SK-MEL-5 (cell line): ENCODE measurements at regions not wholly inside any gene's neighbourhood (a gene's known extent, or its start where the extent isn't known, plus 50 kb on each side); places are given as distances from the start of the nearest gene placed in this dataset.

Experiments used
- DNase-seq: peaks from one replicate; pipeline ENCODE4 v3.0.0-alpha.2; 2016; ENCODE audit warnings: low read depth, low spot score
- in situ Hi-C: cut with HindIII; loops from 2 replicates; pipeline ENCODE4 v1.10.0; 2016; ENCODE audit warnings: low sequenced_read_pairs, high pct_unique_total_duplicates, low pct_unique_long_range_greater_than_20kb

DNA sequence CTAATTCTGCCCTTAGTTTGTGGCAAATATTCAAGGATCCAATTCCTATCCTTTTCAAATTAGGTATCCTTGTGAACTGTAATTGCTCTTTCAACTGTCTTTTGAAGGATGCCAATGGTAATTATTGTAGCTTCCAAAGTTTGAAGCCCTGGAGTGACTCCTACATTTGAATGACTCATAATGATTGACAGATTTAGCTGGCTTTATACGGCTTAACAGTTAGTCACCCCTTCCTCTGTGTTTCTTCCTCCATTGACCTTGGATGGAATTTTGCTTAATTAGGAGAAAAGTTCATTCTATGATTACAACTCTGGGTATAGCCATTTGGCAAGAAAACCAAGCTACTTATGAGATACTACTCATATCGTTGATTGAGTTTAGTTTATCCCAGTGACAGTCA lies 639.3 kb upstream of the KIRREL3 start:
- in situ Hi-C loops = no loop called here
- DNase-seq = no peak

DNA sequence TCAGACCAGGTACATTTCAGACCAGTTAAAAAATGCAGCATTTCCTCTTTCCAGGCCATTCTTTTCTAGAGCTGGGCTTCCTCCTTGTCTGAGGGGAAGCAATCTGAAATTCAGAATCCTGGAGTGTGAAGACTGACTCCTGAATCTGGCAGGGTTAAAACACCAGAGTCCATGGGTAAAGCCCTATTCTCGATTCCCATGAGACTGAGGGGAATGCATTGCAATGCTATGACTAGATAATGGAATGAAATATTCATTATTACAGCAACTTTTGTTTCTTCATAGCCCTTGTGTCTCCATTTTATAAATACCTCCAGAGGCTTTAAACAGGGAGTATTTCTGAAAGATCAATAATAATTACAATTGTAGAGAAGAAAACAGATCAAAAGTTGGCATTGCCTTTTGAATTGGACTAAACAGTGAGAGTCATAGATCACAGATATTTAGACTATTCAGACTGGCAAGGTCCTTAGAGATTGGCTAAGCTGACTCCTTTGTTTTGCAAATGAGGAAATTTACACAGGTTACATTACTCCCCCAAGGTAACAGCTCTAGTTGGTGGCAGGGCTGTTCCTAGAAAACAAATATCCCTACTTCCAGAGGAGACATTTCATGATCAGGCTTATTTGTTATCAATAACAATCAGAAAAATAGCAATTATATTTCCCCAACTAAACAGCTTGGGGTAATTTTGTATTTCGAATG lies 632.6 kb upstream of the KIRREL3 start:
- in situ Hi-C loops = no loop called here

DNA sequence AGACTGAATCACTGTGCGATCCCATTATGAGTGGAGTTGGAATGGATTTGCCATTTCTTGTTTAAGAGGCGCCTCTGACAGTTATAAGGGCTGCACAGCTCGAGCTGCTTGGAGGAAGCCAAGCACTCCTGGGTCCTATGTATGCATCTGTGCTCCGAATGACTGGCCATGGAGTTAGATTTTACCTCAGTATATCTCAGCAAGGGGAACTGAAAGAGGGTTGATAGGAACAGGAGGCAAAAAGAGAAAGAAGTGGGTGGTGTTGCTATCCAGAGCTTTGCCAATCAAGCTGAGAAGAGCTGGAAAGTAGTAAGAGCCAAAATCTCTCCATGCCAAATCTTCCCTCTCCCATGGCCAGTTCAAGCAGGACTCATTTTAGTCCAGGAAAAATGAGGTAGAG lies 632.0 kb upstream of the KIRREL3 start:
- in situ Hi-C loops = no loop called here
- no peak for DNase-seq

More for the DNA sequence above, 632.6 kb upstream of the KIRREL3 start:
- no peak for DNase-seq

DNA sequence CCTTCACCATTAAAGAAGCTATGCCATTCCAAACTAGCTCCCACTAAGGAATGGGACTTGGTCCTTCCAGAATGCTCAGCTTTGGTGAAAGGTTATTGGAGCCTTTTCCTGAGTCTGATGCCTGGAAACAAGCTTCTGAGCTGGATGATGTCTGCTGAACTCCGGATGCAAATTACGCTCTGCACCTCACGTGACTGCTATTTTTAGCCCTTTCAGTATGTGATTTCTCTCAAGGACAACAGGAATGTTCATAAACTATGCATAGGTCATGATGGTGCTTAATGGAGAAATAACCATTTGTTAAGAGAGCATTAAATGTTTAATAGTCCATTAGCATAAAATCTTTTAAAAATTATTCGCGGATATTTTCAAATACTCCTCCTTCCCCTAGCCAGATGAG lies 631.4 kb upstream of the KIRREL3 start:
- in situ Hi-C loops = no loop called here
- DNase-seq = no peak

DNA sequence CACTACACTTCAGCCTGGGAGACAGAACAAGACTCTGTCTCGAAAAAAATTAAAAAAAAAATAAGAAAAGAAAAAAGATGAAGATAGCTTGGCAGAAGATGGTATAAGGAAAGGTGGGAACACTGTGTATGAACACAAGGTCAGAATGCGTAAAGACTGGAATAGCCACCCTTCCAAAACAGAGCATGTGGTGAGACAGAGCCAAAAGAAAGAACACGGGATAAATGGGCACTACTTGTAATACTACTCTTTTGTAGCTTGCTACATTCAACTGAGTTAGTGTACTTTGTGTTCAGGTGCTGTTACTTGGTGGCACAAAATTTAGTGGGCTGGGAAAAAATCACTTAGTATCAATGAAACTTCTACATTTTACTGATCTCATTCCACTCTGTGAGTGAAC lies 628.6 kb upstream of the KIRREL3 start:
- no peak for DNase-seq
- in situ Hi-C loops = no loop called here

DNA sequence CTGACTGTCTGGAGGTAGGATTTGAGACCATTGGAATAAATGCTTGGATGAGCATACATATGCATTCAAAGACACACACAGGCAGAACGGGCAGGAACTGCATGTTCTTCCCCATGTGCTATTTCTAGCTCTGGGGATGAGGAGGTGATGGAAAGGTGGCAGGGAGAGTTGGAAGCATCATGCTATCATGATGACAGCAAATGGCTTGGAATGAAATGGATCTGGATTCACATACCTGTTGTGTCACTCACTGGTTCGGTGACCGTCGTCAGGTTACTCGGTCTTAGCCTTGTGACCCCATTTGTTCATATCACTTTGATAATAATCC lies 627.9 kb upstream of the KIRREL3 start:
- in situ Hi-C loops = no loop called here
- DNase-seq = no peak

DNA sequence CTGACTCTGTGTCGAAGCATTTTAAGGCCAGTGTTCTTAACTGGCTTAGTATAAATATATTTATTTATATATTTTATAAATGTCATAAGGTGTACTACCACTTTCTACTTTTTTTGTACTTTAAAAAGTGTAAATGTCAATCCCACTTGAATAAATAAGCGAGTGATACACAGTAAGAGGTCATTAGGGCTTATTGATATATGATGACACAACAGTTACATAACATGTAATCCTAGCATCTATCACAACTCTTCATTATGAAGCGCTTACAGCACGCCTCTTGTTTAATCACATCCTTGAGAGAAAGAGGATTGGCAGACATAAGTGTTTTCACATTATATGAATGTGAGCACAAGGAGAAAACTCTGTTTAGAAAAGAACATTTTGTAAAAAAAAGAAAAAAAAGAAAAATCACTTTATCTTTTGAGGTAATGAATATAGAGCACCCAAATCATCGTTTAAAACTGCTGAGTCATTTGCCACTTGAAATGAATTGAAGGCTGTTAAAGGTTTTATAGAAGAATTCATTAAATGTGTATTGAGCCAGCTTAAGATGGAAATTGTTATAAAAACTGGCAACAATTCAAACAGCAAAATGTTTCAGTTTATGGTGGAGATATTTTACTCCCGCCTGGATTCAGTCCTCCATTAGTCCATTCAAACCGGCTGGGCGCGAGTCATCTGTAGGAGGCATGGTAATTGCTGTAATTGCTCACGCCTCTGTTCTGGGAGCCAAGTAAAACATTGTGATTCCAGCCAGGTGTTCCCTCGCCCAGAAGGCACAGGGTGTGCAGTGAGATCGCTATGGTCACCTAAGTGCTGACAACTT lies 627.3 kb upstream of the KIRREL3 start:
- no peak for DNase-seq
- in situ Hi-C loops = no loop called here

DNA sequence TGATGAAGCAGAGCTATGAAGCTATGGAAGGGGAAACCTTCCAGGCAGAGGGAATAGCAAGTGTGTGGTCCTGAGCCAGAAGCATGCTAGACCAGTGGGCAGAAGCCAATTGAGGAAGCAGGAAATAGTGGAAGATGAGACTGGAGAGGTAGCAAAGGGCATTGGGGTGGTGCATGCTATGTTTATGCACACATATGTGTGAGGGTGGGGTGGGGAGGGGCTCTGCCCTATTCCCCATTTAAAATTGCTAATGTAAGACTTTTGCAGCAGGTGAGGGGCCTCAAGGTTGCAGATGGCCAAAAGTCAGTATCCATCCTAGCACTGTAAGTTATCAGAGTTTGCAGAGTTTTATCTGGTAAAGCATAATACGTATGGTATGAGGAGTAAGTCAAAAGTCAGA lies 626.6 kb upstream of the KIRREL3 start:
- DNase-seq = no peak
- in situ Hi-C loops = no loop called here

DNA sequence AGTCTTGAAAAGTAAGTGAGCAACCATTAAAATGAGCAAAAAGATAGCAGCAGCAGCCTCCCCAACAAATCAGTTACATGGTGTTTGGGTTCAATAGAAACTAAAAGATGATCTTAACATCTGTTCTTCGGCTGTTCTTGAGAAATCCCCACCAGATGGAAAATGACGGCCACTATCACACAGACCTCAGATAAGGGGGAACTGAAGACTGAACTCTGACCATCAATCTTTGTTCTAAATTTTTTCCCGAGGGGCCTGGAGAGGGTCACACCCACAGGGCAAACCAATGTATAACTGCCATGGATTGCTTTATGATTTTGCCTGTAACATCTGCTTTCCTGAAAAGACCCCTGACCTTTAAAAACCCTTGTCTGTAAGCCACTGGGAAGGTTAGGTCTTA lies 624.8 kb upstream of the KIRREL3 start:
- no peak for DNase-seq
- in situ Hi-C loops = no loop called here

DNA sequence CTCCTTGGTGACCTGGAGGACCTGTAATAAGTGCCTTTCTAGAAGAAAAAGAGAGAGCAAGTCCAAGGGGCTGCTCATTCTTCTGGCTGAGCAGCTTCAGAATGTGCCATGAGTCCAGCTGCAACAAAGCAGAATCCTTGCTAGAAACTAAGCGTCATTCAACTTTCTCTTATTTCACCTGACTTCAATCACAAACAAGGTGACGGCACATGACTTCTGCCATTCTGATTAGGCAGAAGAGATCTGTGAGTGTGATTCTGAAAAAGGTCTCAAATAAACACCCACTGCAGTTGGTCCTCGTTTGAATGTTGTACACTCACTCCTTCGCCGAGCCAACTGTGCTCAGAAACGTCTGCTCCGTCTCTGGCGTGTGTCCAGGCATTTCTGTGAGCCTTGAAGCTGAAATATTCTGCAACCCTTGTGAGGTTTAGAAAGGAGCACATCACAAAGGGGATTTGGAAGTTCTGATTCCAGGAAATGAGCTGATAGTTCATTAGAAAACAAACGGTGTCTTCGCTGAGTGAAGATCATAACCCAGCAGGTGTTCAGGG lies 623.8 kb upstream of the KIRREL3 start:
- in situ Hi-C loops = no loop called here
- DNase-seq = no peak

DNA sequence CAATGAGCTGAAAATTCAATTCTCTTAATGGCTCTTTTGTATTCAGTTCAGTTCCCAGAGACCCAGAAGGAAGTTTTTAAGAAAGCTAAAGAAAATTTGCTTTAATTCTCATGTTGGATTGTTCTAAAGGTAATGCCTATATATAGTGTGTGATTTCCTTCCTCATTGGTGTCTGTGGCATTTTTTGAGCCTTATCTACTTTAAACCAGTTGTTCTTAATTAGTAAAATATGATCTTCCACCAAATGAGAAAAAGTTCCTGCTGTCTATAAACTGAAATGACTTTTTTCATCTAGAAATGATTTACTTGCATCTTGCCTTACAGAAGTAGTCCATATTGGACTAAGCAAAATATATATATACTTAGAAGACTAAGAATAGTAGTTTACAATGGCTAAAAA lies 622.1 kb upstream of the KIRREL3 start:
- in situ Hi-C loops = no loop called here

DNA sequence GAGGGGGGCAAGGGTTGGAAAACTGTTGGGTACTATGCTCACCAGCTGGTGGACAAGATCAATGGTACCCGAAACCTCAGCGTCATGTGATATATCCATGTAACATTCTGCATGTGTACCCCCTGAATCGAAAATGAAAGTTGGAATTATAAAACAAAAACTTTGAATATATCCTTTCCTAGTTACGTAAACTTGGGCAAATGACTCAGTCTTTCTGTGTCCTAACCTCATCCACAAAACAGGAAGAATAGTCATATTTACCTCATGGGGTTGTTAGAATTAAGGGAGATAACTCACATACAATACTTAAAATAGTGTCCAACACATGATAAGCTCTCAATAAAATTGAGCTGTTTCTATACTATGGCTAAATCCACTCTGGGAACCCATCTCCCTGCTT lies 620.1 kb upstream of the KIRREL3 start:
- no peak for DNase-seq
- in situ Hi-C loops = no loop called here

More for the DNA sequence above, 622.1 kb upstream of the KIRREL3 start:
- DNase-seq = no peak

DNA sequence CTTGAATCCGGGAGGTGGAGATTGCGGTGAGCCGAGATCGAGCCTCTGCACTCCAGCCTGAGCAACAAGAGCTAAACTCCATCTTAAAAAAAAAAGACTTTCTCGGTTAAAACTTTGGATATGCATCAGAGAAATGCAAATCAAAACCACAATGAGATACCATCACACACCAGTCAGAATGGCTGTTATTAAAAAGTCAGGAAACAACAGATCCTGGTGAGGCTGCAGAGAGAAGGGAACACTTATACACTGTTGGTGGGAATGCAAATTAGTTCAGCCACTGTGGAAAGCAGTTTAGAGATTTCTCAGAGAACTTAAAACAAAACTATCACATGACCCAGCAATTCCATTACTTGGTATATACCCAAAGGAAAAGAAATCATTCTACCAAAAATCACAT lies 619.4 kb upstream of the KIRREL3 start:
- DNase-seq = no peak
- in situ Hi-C loops = no loop called here

DNA sequence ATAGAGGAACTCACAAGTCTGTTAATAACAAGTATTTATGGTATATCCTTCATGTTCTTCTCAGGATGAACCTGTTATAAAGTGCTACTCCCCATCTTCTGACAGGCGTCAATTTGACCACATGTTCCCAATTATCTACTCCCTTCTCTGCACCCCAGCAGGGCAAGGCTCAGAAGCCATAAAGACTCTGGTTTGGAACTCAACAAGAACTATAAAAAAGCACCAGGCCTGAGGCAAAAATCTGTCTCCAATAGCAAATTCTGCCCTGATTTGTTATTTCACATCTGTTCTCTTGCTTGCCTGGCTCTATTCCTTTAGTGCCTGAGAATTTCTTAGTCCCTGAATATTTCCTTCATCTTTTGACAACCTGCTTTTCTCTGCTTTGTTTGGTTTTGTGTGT lies 618.2 kb upstream of the KIRREL3 start:
- in situ Hi-C loops = no loop called here
- no peak for DNase-seq

DNA sequence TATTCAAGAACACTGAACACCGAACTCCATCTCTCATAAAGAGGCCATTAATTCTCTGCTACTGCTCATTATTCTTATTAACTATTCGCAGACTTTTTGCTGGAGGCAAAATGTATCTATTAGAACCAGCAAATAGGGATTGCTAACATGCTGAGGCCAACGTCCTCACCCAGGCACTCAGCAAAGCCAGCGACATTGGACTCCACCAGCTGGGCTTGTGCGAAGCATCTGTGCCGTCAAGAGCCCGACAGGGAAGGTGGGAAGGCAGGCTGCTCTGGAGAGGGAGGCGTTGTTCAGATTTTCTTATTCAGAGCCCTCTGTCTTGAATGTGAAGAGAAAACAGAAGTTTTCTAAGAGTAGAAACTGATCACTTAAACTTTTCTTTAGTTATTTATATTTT lies 615.6 kb upstream of the KIRREL3 start:
- in situ Hi-C loops = no loop called here
- no peak for DNase-seq

DNA sequence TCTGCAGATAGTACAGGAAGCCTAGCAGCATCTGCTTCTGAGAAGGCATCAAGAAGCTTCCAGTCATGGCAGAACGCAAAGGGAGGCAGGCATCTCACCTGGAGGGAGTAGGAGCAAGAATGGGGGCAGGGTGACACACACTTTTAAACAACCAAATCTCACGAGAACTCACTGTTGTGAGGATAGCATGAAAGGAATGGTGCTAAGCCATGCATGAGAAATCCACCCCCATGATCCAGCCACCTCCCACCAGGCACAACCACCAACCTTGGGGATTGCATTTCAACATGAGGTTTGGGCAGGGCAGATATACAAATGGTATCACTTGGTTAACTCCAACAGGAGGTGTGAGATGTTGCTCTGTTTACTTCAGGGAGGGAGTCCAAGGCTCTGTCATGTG lies 612.0 kb upstream of the KIRREL3 start:
- in situ Hi-C loops = no loop called here
- no peak for DNase-seq

DNA sequence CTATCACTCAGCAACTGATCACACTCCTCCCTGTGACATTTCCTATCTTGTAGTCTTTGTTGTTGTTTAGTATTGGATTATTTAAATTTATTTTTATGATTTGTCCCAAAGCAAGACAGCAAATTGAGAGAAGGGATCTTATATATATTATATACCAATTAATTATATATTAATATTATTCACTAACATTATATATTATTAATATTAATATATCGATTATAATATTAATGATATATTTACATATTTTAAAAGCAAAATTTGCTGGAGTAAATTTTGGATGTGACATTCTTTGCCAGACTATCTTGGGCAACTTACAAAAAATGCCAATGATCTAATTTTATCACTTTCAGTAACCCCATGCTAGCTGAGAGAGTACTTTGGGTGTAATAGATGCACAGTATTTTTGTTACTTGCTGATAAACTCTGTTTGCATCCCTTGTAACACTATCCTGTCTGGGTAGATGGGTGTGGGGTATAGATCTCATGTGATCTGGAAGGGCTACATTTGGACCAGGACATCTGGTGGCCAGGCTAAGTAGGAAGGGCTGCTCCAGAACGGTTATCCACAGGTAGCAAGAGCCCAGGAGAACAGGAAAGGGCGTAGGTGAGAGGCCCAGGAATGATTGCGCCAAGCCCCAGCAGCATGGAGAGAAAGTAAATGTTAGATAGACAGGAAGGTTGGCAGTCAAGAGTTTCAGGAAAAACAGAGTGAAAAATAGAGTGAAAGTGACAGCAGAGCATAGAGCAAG lies 608.6 kb upstream of the KIRREL3 start:
- no peak for DNase-seq
- in situ Hi-C loops = no loop called here

DNA sequence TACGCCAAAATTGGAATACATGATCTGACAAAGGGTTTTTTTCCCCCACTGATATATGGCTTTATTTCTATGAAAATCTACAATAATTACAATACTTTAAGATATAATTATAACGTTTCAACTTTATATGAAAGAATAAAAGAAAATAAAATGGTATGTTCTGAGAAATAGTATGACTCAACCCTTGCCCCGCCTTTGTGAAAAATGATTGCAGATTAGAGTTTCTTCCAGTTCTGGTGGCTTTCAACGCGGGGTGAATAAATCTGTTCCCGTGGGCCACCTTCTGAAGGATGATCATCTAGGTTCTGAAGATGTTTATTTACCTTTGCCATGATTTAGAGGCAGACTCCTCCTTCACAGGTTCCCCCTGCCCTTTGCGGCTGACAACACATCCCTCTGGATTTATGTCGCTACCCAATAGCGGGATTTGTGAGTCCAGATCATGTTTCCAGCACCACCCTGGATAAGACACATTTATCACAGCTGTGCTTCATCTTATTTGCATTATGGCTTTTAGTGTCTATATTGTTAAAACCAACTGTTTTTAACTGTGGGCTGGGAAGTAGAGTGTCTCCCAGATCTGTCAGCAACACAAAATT lies 607.0 kb upstream of the KIRREL3 start:
- no peak for DNase-seq
- in situ Hi-C loops = no loop called here
